HepG2 (cell line): ENCODE measurements at regions not wholly inside any gene's neighbourhood (a gene's known extent, or its start where the extent isn't known, plus 50 kb on each side); places are given as distances from the start of the nearest gene placed in this dataset.

ENCODE experiments used
- HDAC1 ChIP-seq: sonication (generic); formaldehyde crosslinking; IDR thresholded peaks from 2 replicates; pipeline ENCODE4 v1.5.1; 2020; ENCODE audit warnings: mild to moderate bottlenecking, missing genetic modification reagents
- KDM1A ChIP-seq: IDR thresholded peaks from 2 replicates; pipeline ENCODE4 v1.6.1; 2016; ENCODE audit warnings: missing compliant biosample characterization
- PAF1 ChIP-seq: IDR thresholded peaks from 2 replicates; pipeline ENCODE4 v1.6.1; 2016; ENCODE audit warnings: missing genetic modification reagents, missing compliant biosample characterization
- POLR2A ChIP-seq, 2 experiments: IDR thresholded peaks; 2 replicates each; pipeline ENCODE4 v1.6.1; 2011; ENCODE audit warnings: low read depth in 2 of 2, low read length in 2 of 2, mild to moderate bottlenecking in 1 of 2, moderate library complexity in 1 of 2; ENCODE audit not compliant: insufficient read depth in 1 of 2
- RFX5 ChIP-seq: IDR thresholded peaks from 2 replicates; pipeline ENCODE4 v1.6.1; 2011; ENCODE audit warnings: low read depth, low read length, improper control_type of control experiment
- SP2 ChIP-seq: sonication (generic); formaldehyde crosslinking; IDR thresholded peaks from 2 replicates; pipeline ENCODE4 v1.5.1; 2020; ENCODE audit warnings: mild to moderate bottlenecking, missing genetic modification reagents
- ZBTB7A ChIP-seq: sonication (generic); formaldehyde crosslinking; IDR thresholded peaks from 2 replicates; pipeline ENCODE4 v1.8.0; 2022; ENCODE audit warnings: mild to moderate bottlenecking, missing genetic modification reagents
- ZFP1 ChIP-seq: IDR thresholded peaks from 2 replicates; pipeline ENCODE4 v1.6.1; 2016
- ZNF367 ChIP-seq: sonication (generic); formaldehyde crosslinking; IDR thresholded peaks from 2 replicates; pipeline ENCODE4 v1.4.0; 2020; ENCODE audit warnings: missing genetic modification reagents, borderline replicate concordance
- ZZZ3 ChIP-seq: sonication (generic); formaldehyde crosslinking; IDR thresholded peaks from 2 replicates; pipeline ENCODE4 v1.4.0; 2020; ENCODE audit warnings: missing genetic modification reagents, mild to moderate bottlenecking, borderline replicate concordance
- TF ChIP-seq, protein P1 (sequence below): sonication (generic); formaldehyde crosslinking; IDR thresholded peaks from 2 replicates; pipeline ENCODE4 v1.5.0; 2020; ENCODE audit warnings: mild to moderate bottlenecking, missing genetic modification reagents, moderate library complexity

DNA sequence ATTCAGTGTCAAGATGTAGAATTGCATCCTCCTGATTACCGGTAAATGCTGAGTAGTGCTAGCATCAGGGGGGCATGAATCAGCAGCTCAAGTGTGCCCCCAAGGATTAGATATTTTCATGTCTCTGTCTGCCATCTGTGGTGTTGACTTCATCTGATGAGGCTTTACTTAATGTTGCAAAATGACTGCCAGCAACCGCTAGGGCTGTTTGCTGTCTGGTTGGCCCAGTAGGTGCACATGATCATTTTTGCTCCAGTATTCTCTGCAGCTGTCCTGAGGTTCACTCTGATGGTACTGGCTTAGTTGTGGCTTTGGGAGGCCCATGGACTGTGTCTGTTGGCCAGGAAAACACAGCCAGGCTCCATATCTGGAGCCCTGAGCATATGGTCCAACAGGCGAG, 316.4 kb downstream of the SOX2 start:
- TF ChIP-seq RFX5 (no peak), SP2 (CRISPR knock-in tag) (no peak), HDAC1 (no peak), KDM1A (no peak), ZFP1 (CRISPR knock-in tag) (no peak), PAF1 (CRISPR knock-in tag) (no peak), POLR2A (IDR thresholded peaks at IDR 0.05; ENCODE audit: insufficient read depth in 1 of 2, low read depth in 2 of 2, low read length in 2 of 2) (no peak), ZZZ3 (CRISPR knock-in tag) (no peak), ZBTB7A (CRISPR knock-in tag) (no peak), ZNF367 (no peak)
- TF ChIP-seq, protein P1, sequence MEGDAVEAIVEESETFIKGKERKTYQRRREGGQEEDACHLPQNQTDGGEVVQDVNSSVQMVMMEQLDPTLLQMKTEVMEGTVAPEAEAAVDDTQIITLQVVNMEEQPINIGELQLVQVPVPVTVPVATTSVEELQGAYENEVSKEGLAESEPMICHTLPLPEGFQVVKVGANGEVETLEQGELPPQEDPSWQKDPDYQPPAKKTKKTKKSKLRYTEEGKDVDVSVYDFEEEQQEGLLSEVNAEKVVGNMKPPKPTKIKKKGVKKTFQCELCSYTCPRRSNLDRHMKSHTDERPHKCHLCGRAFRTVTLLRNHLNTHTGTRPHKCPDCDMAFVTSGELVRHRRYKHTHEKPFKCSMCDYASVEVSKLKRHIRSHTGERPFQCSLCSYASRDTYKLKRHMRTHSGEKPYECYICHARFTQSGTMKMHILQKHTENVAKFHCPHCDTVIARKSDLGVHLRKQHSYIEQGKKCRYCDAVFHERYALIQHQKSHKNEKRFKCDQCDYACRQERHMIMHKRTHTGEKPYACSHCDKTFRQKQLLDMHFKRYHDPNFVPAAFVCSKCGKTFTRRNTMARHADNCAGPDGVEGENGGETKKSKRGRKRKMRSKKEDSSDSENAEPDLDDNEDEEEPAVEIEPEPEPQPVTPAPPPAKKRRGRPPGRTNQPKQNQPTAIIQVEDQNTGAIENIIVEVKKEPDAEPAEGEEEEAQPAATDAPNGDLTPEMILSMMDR (CRISPR knock-in tag) = no peak
